GM23248 (cell line): ENCODE measurements at regions not wholly inside any gene's neighbourhood (a gene's known extent, or its start where the extent isn't known, plus 50 kb on each side); places are given as distances from the start of the nearest gene placed in this dataset.

Source experiments
- EZH2 ChIP-seq: fragments of 200-600 bp; sonication (generic); IDR thresholded peaks from 2 replicates; pipeline ENCODE4 v1.6.1; 2018; ENCODE audit warnings: antibody characterized with exemption, mild to moderate bottlenecking; ENCODE audit not compliant: insufficient read depth, poor library complexity, severe bottlenecking
- EZH2phosphoT487 ChIP-seq: fragments of 200-600 bp; sonication (generic); IDR thresholded peaks from 2 replicates; pipeline ENCODE4 v1.6.1; 2018; ENCODE audit warnings: antibody characterized with exemption, moderate library complexity, mild to moderate bottlenecking, low read depth; ENCODE audit not compliant: insufficient read depth

DNA sequence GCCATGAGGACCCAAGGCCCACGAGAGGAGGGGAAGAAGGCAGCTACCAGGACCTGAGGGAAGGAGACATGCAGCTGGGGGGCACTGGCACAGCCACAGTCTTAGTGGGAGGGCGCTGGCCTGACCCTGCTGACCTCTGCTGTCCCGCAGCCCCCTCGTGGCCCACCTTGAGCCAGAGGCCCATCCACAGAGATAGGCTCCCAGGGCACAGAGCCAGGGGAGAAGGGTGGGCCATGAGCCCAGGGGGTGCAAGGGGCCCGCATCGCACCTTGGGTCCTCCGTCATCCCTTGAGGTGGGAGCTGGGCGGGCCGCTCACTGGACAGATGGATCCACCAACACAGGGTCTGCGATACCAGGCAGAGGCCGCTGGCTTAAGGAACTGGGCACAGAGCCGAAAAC, 387.7 kb upstream of the PFKP start:
- TF ChIP-seq EZH2 (no peak), EZH2phosphoT487 (no peak)
